ENCODE measurements at regions not wholly inside any gene's neighbourhood (a gene's known extent, or its start where the extent isn't known, plus 50 kb on each side); places are given as distances from the start of the nearest gene placed in this dataset.

DNA sequence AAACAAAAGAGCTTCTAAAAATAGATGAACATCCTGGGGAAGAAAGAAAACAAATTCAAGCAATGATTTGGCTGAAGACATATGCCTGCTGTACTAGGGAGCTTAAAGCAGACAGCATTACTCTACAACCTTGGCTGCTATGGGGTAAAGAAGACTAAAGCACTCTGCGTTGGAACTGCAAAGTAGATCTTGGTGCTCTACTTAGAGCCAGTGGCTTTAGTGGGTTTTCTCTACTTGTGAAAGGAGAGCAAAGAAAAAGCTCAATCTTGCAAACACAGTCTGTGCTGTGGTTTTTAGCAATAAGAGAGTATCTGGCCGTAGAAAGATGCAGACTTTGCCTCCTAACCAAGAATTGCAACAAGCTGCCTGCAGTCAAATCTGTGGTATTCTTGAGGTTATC lies 334.7 kb upstream of the NDST3 start:
- POLR2A ChIA-PET, result no interaction called here
- H3K9me3 ChIP-seq (ENCODE audit: control insufficient read depth in 1 of 2, insufficient read depth in 1 of 2, low read depth in 1 of 2, low read length in 2 of 2), result no peaks in the 10 kb centered on the region
- ATAC-seq (no peak), DNase-seq (ENCODE audit: low read depth, low spot score) (no peak)
- no peaks in the 10 kb centered on the region for H3K36me3 ChIP-seq (ENCODE audit: control insufficient read depth in 1 of 2, insufficient read depth in 2 of 2, low read length in 2 of 2)
- H3K9ac ChIP-seq (ENCODE audit: low read length), result no peak overlapping the region
- no peak overlapping the region for H3K4me2 ChIP-seq (ENCODE audit: low read length)
- CTCF ChIA-PET, result interaction anchor here (1.8 to 3.1 kb wide), 2 partner anchors 10 to 26 kb away, joined by 6 to 9 read pairs; no protein-coding TSS in a partner anchor
- TF ChIP-seq, protein P1, sequence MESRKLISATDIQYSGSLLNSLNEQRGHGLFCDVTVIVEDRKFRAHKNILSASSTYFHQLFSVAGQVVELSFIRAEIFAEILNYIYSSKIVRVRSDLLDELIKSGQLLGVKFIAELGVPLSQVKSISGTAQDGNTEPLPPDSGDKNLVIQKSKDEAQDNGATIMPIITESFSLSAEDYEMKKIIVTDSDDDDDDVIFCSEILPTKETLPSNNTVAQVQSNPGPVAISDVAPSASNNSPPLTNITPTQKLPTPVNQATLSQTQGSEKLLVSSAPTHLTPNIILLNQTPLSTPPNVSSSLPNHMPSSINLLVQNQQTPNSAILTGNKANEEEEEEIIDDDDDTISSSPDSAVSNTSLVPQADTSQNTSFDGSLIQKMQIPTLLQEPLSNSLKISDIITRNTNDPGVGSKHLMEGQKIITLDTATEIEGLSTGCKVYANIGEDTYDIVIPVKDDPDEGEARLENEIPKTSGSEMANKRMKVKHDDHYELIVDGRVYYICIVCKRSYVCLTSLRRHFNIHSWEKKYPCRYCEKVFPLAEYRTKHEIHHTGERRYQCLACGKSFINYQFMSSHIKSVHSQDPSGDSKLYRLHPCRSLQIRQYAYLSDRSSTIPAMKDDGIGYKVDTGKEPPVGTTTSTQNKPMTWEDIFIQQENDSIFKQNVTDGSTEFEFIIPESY (IDR thresholded peaks at IDR 0.05; ENCODE audit: extremely low read depth, insufficient replicate concordance, low read length), result no peak
- no peak for TF ChIP-seq EZH2 (IDR thresholded peaks at IDR 0.05)
- TF ChIP-seq CEBPB (IDR thresholded peaks at IDR 0.05; ENCODE audit: low read depth), result no peak
- no peak for TF ChIP-seq SRF (IDR thresholded peaks at IDR 0.05; ENCODE audit: low read depth)
- TF ChIP-seq EZH2phosphoT487 (IDR thresholded peaks at IDR 0.05; ENCODE audit: borderline replicate concordance), result no peak
- TF ChIP-seq, protein P2, sequence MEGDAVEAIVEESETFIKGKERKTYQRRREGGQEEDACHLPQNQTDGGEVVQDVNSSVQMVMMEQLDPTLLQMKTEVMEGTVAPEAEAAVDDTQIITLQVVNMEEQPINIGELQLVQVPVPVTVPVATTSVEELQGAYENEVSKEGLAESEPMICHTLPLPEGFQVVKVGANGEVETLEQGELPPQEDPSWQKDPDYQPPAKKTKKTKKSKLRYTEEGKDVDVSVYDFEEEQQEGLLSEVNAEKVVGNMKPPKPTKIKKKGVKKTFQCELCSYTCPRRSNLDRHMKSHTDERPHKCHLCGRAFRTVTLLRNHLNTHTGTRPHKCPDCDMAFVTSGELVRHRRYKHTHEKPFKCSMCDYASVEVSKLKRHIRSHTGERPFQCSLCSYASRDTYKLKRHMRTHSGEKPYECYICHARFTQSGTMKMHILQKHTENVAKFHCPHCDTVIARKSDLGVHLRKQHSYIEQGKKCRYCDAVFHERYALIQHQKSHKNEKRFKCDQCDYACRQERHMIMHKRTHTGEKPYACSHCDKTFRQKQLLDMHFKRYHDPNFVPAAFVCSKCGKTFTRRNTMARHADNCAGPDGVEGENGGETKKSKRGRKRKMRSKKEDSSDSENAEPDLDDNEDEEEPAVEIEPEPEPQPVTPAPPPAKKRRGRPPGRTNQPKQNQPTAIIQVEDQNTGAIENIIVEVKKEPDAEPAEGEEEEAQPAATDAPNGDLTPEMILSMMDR (IDR thresholded peaks at IDR 0.05 in 2 of 3, conservative IDR thresholded peaks at IDR 0.05 in 1 of 3; ENCODE audit: borderline replicate concordance in 1 of 3, insufficient read depth in 1 of 3, low read depth in 2 of 3, low read length in 2 of 3), result no peak
- no peak for TF ChIP-seq YY1 (IDR thresholded peaks at IDR 0.05; ENCODE audit: extremely low read depth, insufficient replicate concordance, low read depth, low read length)
- TF ChIP-seq RAD21 (IDR thresholded peaks at IDR 0.05; ENCODE audit: low read depth), result no peak
- no peak for TF ChIP-seq POLR2AphosphoS5 (IDR thresholded peaks at IDR 0.05; ENCODE audit: low read depth, low read length)
- TF ChIP-seq, protein P3, sequence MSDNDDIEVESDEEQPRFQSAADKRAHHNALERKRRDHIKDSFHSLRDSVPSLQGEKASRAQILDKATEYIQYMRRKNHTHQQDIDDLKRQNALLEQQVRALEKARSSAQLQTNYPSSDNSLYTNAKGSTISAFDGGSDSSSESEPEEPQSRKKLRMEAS (IDR thresholded peaks at IDR 0.05), result no peak
- no peak for TF ChIP-seq ELF1 (IDR thresholded peaks at IDR 0.05; ENCODE audit: borderline replicate concordance, low read depth)
- no peak for TF ChIP-seq FOSL1 (IDR thresholded peaks at IDR 0.05; ENCODE audit: low read depth)
- TF ChIP-seq SIN3A (IDR thresholded peaks at IDR 0.05; ENCODE audit: low read depth), result no peak
- no peak for TF ChIP-seq JUND (IDR thresholded peaks at IDR 0.05)
- no peak for TF ChIP-seq EGR1 (IDR thresholded peaks at IDR 0.05; ENCODE audit: low read depth)
- TF ChIP-seq SP1 (IDR thresholded peaks at IDR 0.05; ENCODE audit: low read depth), result no peak
- no peak for TF ChIP-seq ZNF274 (IDR thresholded peaks at IDR 0.05; ENCODE audit: low read depth, low read length)
- TF ChIP-seq POLR2A (IDR thresholded peaks at IDR 0.05; ENCODE audit: borderline replicate concordance, extremely low read depth, insufficient read depth, insufficient read length), result no peak
- BruUV-seq (replicated peaks), result no TSS peak
- no peak overlapping the region for H3K27ac ChIP-seq (ENCODE audit: low read depth, low read length)
- intact Hi-C loops (cut with micrococcal nuclease), result loop anchor here (10.0 kb wide), 1 partner anchor 565 kb away; no protein-coding TSS in a partner anchor
- no peaks in the 10 kb centered on the region for H3K4me1 ChIP-seq (ENCODE audit: control insufficient read depth in 1 of 2, insufficient read depth in 2 of 2, low read length in 2 of 2)
- no peaks in the 10 kb centered on the region for H3K79me2 ChIP-seq (ENCODE audit: insufficient read depth, low read length)
- H3K4me3 ChIP-seq (replicated peaks in 1 of 2; ENCODE audit: low read depth in 1 of 2, low read length in 2 of 2), result no peak overlapping the region
- no peak overlapping the region for H2AFZ ChIP-seq (ENCODE audit: low read depth, low read length, poor library complexity, severe bottlenecking)
- RAD21 ChIA-PET (ENCODE audit: low non-redundant PET in 1 of 2, low total read pairs in 2 of 2, uncharacterized antibody in 2 of 2, unreplicated experiment in 2 of 2), result no interaction called here
- H4K20me1 ChIP-seq (ENCODE audit: insufficient read depth), result no peaks in the 10 kb centered on the region
- no peaks in the 10 kb centered on the region for H3K27me3 ChIP-seq (ENCODE audit: insufficient read depth, low read length)
- no peaks in the 10 kb centered on the region for H3K9me2 ChIP-seq (ENCODE audit: insufficient read depth)

Data from HCT116 (cell line).